Lower lobe of right lung (tissue), 2 donors: ENCODE measurements at regions not wholly inside any gene's neighbourhood (a gene's known extent, or its start where the extent isn't known, plus 50 kb on each side); places are given as distances from the start of the nearest gene placed in this dataset.
A peak's percentile ranks its signal among the peaks of the same experiment; 100 is the strongest.

Experiments used
- ATAC-seq, 2 donors: fragments of 200-7000 bp; cut with Tn5 transposase; one replicate each; pipeline ENCODE4 v1.9.1; 2020 to 2022; ENCODE audit warnings: mild to moderate bottlenecking in 2 of 2, moderate library complexity in 2 of 2
- DNase-seq: peaks from one replicate; pipeline ENCODE4 v3.0.0-alpha.2; 2020
- H3K27ac ChIP-seq: fragments of 200-600 bp; one replicate; pipeline ENCODE4 v1.8.0; 2022
- H3K27me3 ChIP-seq: fragments of 200-600 bp; one replicate; pipeline ENCODE4 v1.8.0; 2022; ENCODE audit warnings: low read depth
- H3K36me3 ChIP-seq: fragments of 200-600 bp; one replicate; pipeline ENCODE4 v1.8.0; 2022; ENCODE audit warnings: mild to moderate bottlenecking
- H3K4me1 ChIP-seq: fragments of 200-600 bp; one replicate; pipeline ENCODE4 v1.8.0; 2022
- H3K4me3 ChIP-seq: fragments of 200-600 bp; one replicate; pipeline ENCODE4 v1.8.0; 2022; ENCODE audit warnings: mild to moderate bottlenecking
- H3K9me3 ChIP-seq: fragments of 200-600 bp; one replicate; pipeline ENCODE4 v1.8.0; 2022
- intact Hi-C: fragments of 100-400 bp; cut with DNase I; formaldehyde crosslinking; loops from one replicate; pipeline ENCODE4 v1.11.0; 2022
- TF ChIP-seq, protein P1 (sequence below): fragments of 200-600 bp; IDR thresholded peaks from one replicate; pipeline ENCODE4 v1.8.0; 2022; ENCODE audit warnings: antibody characterized with exemption, mild to moderate bottlenecking
- donor health status: DM: no; HTN: yes; CAD: no; lungs with severe emphysema.

DNA sequence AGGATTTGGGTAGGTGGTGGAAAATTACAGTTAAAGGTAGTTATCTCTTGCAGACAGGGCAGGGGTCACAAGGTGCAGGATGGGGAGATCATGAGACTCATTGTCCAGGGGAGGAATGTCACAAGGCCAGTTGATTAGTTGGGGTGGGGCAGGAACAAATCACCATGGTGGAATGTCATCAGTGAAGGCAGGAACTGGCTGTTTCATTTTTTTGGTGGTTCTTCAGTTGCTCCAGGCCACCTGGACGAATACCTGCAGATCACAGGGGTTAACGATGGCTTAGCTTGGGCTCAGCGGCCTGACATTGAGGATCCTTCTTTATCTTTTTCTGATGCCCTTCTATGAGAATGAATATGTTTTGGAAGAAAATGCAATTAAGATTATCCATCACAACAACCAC is 87.1 kb downstream of the KPNA2 start:
- no peak for ATAC-seq
- Histone ChIP-seq H3K36me3 (peaks cover 70% of the 10 kb centered on the region), H3K4me1 (no peaks in the 10 kb centered on the region), H3K4me3 (no peak overlapping the region), H3K27me3 (no peaks in the 10 kb centered on the region), H3K27ac (no peak overlapping the region), H3K9me3 (no peaks in the 10 kb centered on the region)
- intact Hi-C loops = no loop called here
- DNase-seq = no peak
- TF ChIP-seq, protein P1, sequence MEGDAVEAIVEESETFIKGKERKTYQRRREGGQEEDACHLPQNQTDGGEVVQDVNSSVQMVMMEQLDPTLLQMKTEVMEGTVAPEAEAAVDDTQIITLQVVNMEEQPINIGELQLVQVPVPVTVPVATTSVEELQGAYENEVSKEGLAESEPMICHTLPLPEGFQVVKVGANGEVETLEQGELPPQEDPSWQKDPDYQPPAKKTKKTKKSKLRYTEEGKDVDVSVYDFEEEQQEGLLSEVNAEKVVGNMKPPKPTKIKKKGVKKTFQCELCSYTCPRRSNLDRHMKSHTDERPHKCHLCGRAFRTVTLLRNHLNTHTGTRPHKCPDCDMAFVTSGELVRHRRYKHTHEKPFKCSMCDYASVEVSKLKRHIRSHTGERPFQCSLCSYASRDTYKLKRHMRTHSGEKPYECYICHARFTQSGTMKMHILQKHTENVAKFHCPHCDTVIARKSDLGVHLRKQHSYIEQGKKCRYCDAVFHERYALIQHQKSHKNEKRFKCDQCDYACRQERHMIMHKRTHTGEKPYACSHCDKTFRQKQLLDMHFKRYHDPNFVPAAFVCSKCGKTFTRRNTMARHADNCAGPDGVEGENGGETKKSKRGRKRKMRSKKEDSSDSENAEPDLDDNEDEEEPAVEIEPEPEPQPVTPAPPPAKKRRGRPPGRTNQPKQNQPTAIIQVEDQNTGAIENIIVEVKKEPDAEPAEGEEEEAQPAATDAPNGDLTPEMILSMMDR = no peak

DNA sequence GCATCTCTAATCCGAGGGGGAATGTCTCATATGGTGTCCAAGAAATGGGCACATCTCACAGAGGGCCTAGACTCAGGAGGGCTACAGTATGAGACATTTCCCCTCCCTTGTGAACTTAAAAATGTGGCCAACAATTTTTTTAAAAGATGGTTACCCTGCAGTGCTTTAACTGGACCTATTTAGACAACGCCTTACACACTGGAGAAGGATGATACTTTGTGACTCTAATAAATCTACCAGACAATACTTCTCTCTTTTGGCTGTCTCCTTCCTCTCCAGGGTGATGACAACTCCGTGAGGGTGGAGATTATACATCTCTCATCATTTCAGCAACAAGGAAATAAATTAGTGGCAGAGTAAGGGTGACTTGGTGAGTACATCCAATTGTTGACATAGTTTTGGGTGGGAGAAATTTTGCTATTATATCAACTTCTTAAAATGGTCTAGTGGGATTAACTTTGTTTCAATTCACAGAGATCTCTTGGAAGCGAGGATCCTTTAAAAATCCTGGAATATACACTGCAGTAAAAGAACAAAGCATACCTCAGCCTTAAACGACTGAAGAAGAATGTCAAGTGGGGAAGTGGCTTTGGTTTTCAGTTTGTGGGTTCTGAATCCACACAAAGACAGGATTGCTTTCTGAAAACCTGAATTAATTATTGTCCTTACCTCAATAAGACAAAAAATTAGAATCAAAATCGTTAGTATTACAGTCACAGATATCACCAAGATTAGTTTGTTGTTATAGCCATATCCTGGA is 89.8 kb downstream of the KPNA2 start:
- Histone ChIP-seq H3K36me3 (peaks cover 56% of the 10 kb centered on the region), H3K4me3 (no peak overlapping the region), H3K4me1 (no peaks in the 10 kb centered on the region), H3K27me3 (no peaks in the 10 kb centered on the region), H3K9me3 (no peaks in the 10 kb centered on the region), H3K27ac (no peak overlapping the region)
- no peak for DNase-seq
- ATAC-seq = no peak
- TF ChIP-seq, protein P1 = no peak
- intact Hi-C loops = no loop called here

DNA sequence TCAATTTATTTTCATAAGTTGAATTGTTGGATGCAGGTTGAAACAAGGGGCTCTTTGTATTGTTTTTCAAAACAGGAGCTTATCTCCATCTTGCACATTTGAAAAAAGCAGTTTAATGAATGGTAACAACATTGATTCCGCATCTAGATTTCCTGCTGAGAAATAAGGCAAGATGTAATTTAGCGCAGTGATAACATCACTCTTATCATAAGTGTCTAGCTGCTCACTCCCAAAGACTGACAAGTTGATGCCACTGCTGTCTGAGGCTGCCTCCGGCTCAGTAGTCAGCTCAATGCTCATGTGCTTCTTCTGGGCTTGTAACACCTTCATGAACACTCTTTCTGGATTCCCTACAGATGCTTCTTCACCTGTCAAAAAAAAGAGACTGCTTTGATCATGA is 92.4 kb downstream of the KPNA2 start:
- Histone ChIP-seq H3K27ac (no peak overlapping the region), H3K4me3 (no peak overlapping the region), H3K27me3 (no peaks in the 10 kb centered on the region), H3K36me3 (peaks cover 53% of the 10 kb centered on the region), H3K9me3 (no peaks in the 10 kb centered on the region), H3K4me1 (no peaks in the 10 kb centered on the region)
- TF ChIP-seq, protein P1 = no peak
- no peak for DNase-seq
- intact Hi-C loops = no loop called here
- ATAC-seq = no peak

DNA sequence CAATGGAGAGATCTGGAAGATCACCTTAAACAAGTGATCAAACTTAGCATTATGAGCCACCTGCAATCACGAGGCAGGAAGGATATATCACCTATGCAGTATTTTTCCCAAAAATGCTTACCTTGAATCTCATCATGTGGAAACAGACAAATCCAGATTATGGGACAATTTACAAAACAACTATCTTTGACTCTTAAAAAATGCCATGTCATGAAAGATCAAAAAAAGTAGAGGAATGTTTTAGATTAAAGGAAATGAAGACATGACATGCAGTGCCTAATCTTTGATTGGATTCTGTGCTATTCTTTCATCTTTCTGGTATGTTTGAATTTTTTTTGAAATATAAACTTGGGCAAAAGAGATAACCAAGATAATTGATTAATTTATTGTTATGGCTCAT is 95.9 kb downstream of the KPNA2 start:
- Histone ChIP-seq H3K27me3 (no peaks in the 10 kb centered on the region), H3K36me3 (peaks cover 48% of the 10 kb centered on the region), H3K27ac (no peak overlapping the region), H3K4me3 (no peak overlapping the region), H3K9me3 (no peaks in the 10 kb centered on the region), H3K4me1 (no peaks in the 10 kb centered on the region)
- DNase-seq (no peak), ATAC-seq (no peak)
- TF ChIP-seq, protein P1 = no peak
- intact Hi-C loops = no loop called here

DNA sequence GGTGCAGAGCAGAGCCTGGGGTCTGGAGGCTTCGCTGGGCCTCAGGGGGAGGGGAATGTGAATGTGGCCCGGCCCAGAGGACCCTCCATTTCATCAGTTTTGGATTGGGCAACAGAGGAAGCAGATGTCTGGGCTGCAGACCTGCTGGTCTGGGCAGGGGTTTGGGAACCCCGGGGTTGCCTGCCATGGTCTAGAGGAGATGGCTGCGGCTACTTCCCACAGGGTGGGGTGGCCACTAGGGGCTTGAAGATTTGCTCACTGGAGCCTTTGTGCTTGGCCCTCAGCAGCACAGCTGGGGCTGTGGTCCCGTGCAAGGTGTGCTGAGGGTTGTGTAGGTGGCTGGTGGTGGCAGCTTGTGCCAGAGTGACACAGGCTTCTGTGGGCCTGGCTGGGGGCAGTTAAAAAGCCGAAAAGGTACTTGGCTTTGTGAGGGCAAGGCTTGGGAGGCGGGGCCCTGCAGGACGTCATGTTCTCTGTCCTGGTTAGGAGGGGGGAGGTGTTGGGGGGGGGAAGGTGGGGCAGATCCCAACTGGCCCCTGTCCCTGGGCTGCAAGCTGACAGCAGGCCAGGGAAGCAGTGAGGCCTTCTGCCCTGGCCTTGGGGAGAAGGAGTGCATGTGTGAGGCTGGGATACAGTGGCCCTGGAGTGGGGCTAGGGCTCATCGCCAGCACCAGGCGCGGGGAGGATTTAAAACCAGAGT is 98.0 kb downstream of the KPNA2 start:
- no peaks in the 10 kb centered on the region for H3K9me3 ChIP-seq
- DNase-seq (no peak), ATAC-seq (peak in 1 of 2 donors; percentile 25)
- H3K27me3 ChIP-seq = no peaks in the 10 kb centered on the region
- no peak overlapping the region for H3K4me3 ChIP-seq
- H3K4me1 ChIP-seq = no peaks in the 10 kb centered on the region
- intact Hi-C loops = no loop called here
- TF ChIP-seq, protein P1 = no peak
- H3K27ac ChIP-seq = no peak overlapping the region
- H3K36me3 ChIP-seq = peaks cover 31% of the 10 kb centered on the region
